Body of pancreas (tissue), 4 donors: ENCODE measurements at regions not wholly inside any gene's neighbourhood (a gene's known extent, or its start where the extent isn't known, plus 50 kb on each side); places are given as distances from the start of the nearest gene placed in this dataset.

Experiments
- CTCF ChIP-seq, 7 experiments: fragments of 450-650 bp in 4 of 7; fragments of 200-600 bp in 3 of 7; sonication (generic) in 3 of 7; IDR thresholded peaks; one replicate each; pipeline ENCODE4 v1.5.1; 2016 to 2019; ENCODE audit warnings: antibody characterized with exemption in 7 of 7
- POLR2A ChIP-seq, 3 donors: fragments of 450-650 bp; IDR thresholded peaks; one replicate each; pipeline ENCODE4 v1.6.1; 2016; ENCODE audit warnings: antibody characterized with exemption in 3 of 3, mild to moderate bottlenecking in 2 of 3

GRCh38 chr1:4322881-4323280 lies 331.5 kb upstream of the AJAP1 start:
- TF ChIP-seq CTCF (IDR thresholded peaks at IDR 0.05): no peak
- TF ChIP-seq POLR2A (IDR thresholded peaks at IDR 0.05): no peak
